ENCODE measurements at regions not wholly inside any gene's neighbourhood (a gene's known extent, or its start where the extent isn't known, plus 50 kb on each side); places are given as distances from the start of the nearest gene placed in this dataset.

GRCh38 chr2:105600602-105600948 is 144.1 kb upstream of the NCK2 start:
- H3K4me1 ChIP-seq, result peaks cover 0 to 23% of the 10 kb centered on the region in 2 donors
- intact Hi-C loops (cut with DNase I), result loop anchor here (5.0 to 10.0 kb wide), 3 partner anchors 147 to 594 kb away; partner anchors contain the start of genes FHL2 and UXS1
- no peak for DNase-seq (ENCODE audit: low spot score in 2 of 2)
- TF ChIP-seq, protein P1, sequence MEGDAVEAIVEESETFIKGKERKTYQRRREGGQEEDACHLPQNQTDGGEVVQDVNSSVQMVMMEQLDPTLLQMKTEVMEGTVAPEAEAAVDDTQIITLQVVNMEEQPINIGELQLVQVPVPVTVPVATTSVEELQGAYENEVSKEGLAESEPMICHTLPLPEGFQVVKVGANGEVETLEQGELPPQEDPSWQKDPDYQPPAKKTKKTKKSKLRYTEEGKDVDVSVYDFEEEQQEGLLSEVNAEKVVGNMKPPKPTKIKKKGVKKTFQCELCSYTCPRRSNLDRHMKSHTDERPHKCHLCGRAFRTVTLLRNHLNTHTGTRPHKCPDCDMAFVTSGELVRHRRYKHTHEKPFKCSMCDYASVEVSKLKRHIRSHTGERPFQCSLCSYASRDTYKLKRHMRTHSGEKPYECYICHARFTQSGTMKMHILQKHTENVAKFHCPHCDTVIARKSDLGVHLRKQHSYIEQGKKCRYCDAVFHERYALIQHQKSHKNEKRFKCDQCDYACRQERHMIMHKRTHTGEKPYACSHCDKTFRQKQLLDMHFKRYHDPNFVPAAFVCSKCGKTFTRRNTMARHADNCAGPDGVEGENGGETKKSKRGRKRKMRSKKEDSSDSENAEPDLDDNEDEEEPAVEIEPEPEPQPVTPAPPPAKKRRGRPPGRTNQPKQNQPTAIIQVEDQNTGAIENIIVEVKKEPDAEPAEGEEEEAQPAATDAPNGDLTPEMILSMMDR (IDR thresholded peaks at IDR 0.05), result no peak
- H3K36me3 ChIP-seq, result no peaks in the 10 kb centered on the region
- H3K27me3 ChIP-seq, result no peaks in the 10 kb centered on the region
- no peak overlapping the region for H3K4me3 ChIP-seq
- H3K9me3 ChIP-seq, result no peaks in the 10 kb centered on the region
- no peak overlapping the region for H3K27ac ChIP-seq

- TF ChIP-seq, protein P1 (IDR thresholded peaks at IDR 0.05), result no peak
- H3K27me3 ChIP-seq, result no peaks in the 10 kb centered on the region
- no peaks in the 10 kb centered on the region for H3K9me3 ChIP-seq
- no peak overlapping the region for H3K27ac ChIP-seq
- intact Hi-C loops (cut with DNase I), result loop anchor here (5.0 to 10.0 kb wide), 3 partner anchors 147 to 595 kb away; partner anchors contain the start of genes FHL2 and UXS1
- no peak overlapping the region for H3K4me3 ChIP-seq
- peaks cover 0 to 21% of the 10 kb centered on the region in 2 donors for H3K4me1 ChIP-seq
- no peaks in the 10 kb centered on the region for H3K36me3 ChIP-seq
- no peak for DNase-seq (ENCODE audit: low spot score in 2 of 2)
These were observed 144.7 kb upstream of the NCK2 start for GRCh38 chr2:105600037-105600442.

GRCh38 chr2:105598829-105599698 is 145.6 kb upstream of the NCK2 start:
- intact Hi-C loops (cut with DNase I), result no loop called here
- TF ChIP-seq, protein P1 (IDR thresholded peaks at IDR 0.05), result no peak
- peaks cover 0 to 18% of the 10 kb centered on the region in 2 donors for H3K4me1 ChIP-seq
- DNase-seq (ENCODE audit: low spot score in 2 of 2), result no peak
- H3K27ac ChIP-seq, result no peak overlapping the region
- H3K27me3 ChIP-seq, result no peaks in the 10 kb centered on the region
- no peak overlapping the region for H3K4me3 ChIP-seq
- H3K9me3 ChIP-seq, result no peaks in the 10 kb centered on the region
- no peaks in the 10 kb centered on the region for H3K36me3 ChIP-seq

DNA sequence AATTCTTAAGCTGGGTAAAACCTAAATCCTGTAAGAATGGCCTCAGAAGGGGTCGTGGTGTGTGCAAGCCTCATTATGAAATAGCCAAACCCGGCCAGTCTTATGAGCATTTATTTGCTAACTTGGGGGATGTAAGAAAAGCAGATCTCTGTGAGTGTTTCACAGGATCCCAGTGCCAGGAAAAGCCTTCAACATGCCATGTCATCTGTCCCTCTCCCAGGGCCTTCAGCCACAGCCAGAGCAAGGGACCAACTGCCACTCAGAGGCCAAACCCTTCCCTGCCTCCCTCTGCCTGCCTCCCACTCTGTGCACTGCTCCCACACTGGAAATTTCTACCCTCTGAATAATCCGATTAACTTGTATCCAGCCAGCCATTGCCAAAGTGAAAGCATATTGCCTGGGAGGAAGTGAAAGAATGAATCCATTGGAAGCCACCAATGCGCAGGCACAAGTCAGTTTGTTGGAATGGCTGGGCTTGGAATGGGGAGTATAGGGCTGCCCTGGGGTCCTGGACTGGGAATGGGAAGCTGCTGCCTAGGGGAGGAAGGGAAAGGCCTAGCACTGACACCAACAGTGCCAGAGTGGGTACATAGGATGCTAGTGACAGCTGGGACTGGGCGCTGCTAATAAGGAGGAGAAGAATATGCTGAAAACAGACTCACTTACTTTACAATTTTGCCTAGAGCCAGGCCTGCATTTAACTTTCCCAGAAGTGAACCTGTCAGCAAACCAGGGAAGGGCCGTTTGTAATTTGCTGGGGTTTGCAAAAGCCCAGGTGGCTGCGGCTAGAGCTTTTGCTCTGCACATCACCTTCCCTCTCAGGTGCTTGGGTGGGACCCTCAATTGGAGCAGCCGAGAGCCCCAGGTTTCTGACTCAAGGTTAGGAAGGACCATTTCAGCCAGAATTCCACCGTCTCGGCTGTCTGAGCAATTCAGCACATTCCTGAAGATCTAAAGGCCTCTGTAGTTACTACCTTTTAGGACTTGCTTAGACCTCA is 146.6 kb upstream of the NCK2 start:
- Histone ChIP-seq H3K4me3 (no peak overlapping the region), H3K9me3 (no peaks in the 10 kb centered on the region), H3K27me3 (no peaks in the 10 kb centered on the region), H3K36me3 (no peaks in the 10 kb centered on the region), H3K4me1 (peaks cover 0 to 18% of the 10 kb centered on the region in 2 donors), H3K27ac (peak overlapping the region; percentile 34 to 40)
- TF ChIP-seq, protein P1 (IDR thresholded peaks at IDR 0.05), result no peak
- intact Hi-C loops (cut with DNase I), result no loop called here
- DNase-seq (ENCODE audit: low spot score in 2 of 2), result peak in 1 of 2 donors; percentile 60

DNA sequence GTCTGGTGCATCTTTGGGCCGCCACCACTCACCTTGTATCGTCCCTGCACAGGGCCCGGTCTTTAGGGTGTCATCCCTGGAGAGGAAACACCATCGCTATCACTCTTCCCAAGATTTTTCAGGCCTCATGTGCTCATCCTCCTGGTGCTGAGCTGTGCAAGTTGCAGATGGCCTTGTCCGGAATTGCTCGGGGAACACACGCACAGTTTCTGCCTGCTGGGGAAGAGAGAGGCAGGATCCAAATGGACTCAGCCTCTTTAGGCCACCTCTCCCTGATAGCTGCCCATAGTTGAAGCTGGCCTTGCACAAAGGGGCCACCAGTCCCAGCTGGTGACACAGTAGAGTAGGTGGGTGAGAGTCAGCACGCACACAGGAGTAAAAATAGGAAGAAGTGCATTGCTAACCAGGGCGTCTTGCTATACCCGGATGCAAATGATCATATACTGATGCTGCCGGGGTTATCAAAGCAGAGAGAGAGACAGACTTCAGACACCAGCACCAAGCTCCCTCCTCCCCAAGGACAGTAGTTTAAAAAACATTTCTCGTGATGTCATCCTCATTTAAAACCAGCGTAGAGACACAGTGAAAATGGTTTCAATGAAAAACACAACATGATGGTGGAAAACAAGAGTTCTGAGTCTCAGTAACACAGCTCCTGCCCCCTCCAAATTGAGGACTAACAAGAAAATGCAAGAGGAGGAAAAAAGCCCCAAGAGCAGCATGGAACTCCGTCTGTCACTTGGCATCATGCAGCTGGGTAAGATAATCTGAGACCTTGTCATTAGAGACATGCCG is 147.5 kb upstream of the NCK2 start:
- peak in 1 of 2 donors; percentile 31 for DNase-seq (ENCODE audit: low spot score in 2 of 2)
- TF ChIP-seq, protein P1 (IDR thresholded peaks at IDR 0.05), result no peak
- Histone ChIP-seq H3K36me3 (no peaks in the 10 kb centered on the region), H3K27ac (peak overlapping the region; percentile 34 to 40), H3K9me3 (no peaks in the 10 kb centered on the region), H3K4me1 (peaks cover 0 to 18% of the 10 kb centered on the region in 2 donors), H3K4me3 (no peak overlapping the region), H3K27me3 (no peaks in the 10 kb centered on the region)
- intact Hi-C loops (cut with DNase I), result no loop called here

Measured in ascending aorta (tissue), 2 donors.